Karpas-422 (cell line): ENCODE measurements at regions not wholly inside any gene's neighbourhood (a gene's known extent, or its start where the extent isn't known, plus 50 kb on each side); places are given as distances from the start of the nearest gene placed in this dataset.

Experiments used
- DNase-seq: peaks from one replicate; pipeline ENCODE4 v3.0.0-alpha.2; 2015
- H2AFZ ChIP-seq: fragments of 200-600 bp; sonication (generic); 2 replicates; pipeline ENCODE4 v1.6.1; 2014; ENCODE audit warnings: antibody characterized with exemption, low read length, mixed read lengths
- H3K27ac ChIP-seq: fragments of 200-600 bp; sonication (generic); 2 replicates; pipeline ENCODE4 v1.5.1; 2014; ENCODE audit warnings: mild to moderate bottlenecking, low read length, moderate library complexity
- H3K27me3 ChIP-seq: fragments of 200-600 bp; sonication (generic); 2 replicates; pipeline ENCODE4 v1.6.1; 2014; ENCODE audit warnings: low read length, mixed read lengths
- H3K36me3 ChIP-seq: fragments of 200-600 bp; sonication (generic); 2 replicates; pipeline ENCODE4 v1.6.1; 2014; ENCODE audit warnings: low read length, mixed read lengths; ENCODE audit not compliant: insufficient read depth
- H3K4me1 ChIP-seq: fragments of 200-600 bp; sonication (generic); 2 replicates; pipeline ENCODE4 v1.6.1; 2014; ENCODE audit warnings: mild to moderate bottlenecking, low read length, mixed read lengths
- H3K4me2 ChIP-seq: fragments of 200-600 bp; sonication (generic); 2 replicates; pipeline ENCODE4 v1.6.1; 2014; ENCODE audit warnings: low read length, low read depth, mild to moderate bottlenecking; ENCODE audit not compliant: poor library complexity, severe bottlenecking
- H3K4me3 ChIP-seq: fragments of 200-600 bp; sonication (generic); 2 replicates; pipeline ENCODE4 v1.5.1; 2014; ENCODE audit warnings: mild to moderate bottlenecking, antibody characterized with exemption, low read length, mixed read lengths
- H3K79me2 ChIP-seq: fragments of 200-600 bp; sonication (generic); 2 replicates; pipeline ENCODE4 v1.6.1; 2014; ENCODE audit warnings: mild to moderate bottlenecking, low read length, mixed read lengths
- H3K9ac ChIP-seq: fragments of 200-600 bp; sonication (generic); 2 replicates; pipeline ENCODE4 v1.6.0; 2014; ENCODE audit warnings: low read length
- H3K9me2 ChIP-seq: fragments of 200-600 bp; sonication (generic), shearing (Covaris generic); replicated peaks from 2 replicates; pipeline ENCODE4 v1.6.0; 2014; ENCODE audit warnings: mild to moderate bottlenecking, low read length, moderate library complexity; ENCODE audit not compliant: insufficient read depth
- H3K9me3 ChIP-seq: fragments of 300-700, 200-600 bp; sonication (generic); 2 replicates; pipeline ENCODE4 v1.6.1; 2014; ENCODE audit warnings: low read length, mixed read lengths
- H4K20me1 ChIP-seq: fragments of 200-600 bp; sonication (generic); 2 replicates; pipeline ENCODE4 v1.6.1; 2014; ENCODE audit warnings: mild to moderate bottlenecking, antibody characterized with exemption, low read length, low read depth; ENCODE audit not compliant: insufficient read depth

DNA sequence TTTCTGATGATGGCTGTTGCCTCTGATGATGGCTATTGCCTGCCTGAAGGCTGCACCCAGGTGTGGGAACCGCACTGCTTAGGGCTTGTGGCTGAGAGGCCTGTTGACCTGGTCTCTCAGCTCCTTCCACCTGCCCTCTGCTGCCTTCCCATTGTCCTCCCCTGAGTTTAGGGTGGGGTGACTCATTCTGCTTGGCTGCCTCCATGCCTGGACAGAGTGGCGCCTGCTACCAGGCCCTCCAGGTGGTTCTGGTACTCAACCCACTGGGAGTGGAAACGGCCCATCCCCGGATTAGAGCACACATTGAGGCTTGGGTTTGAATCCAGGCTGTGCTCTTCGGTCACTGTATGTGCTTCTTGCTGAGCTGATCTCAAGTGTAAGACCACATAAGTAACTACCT lies 120.6 kb downstream of the SEM1 start:
- no peak overlapping the region for H3K4me2 ChIP-seq
- H3K9ac ChIP-seq, result no peak overlapping the region
- H3K9me2 ChIP-seq, result no peaks in the 10 kb centered on the region
- no peaks in the 10 kb centered on the region for H3K36me3 ChIP-seq
- H3K4me3 ChIP-seq, result no peak overlapping the region
- H3K27ac ChIP-seq, result no peak overlapping the region
- no peak overlapping the region for H2AFZ ChIP-seq
- H3K4me1 ChIP-seq, result no peaks in the 10 kb centered on the region
- no peak for DNase-seq
- H4K20me1 ChIP-seq, result no peaks in the 10 kb centered on the region
- no peaks in the 10 kb centered on the region for H3K9me3 ChIP-seq
- no peaks in the 10 kb centered on the region for H3K79me2 ChIP-seq
- H3K27me3 ChIP-seq, result no peaks in the 10 kb centered on the region; the same call in 1 of the 2 replicates

GRCh38 chr7:96579119-96579518 lies 130.5 kb downstream of the SEM1 start:
- Histone ChIP-seq H3K9ac (no peak overlapping the region), H3K4me3 (no peak overlapping the region), H3K79me2 (no peaks in the 10 kb centered on the region), H3K4me2 (no peak overlapping the region), H3K36me3 (no peaks in the 10 kb centered on the region), H3K4me1 (no peaks in the 10 kb centered on the region), H3K27ac (no peak overlapping the region), H3K9me2 (no peaks in the 10 kb centered on the region), H3K9me3 (no peaks in the 10 kb centered on the region), H2AFZ (no peak overlapping the region), H3K27me3 (no peaks in the 10 kb centered on the region), H4K20me1 (no peaks in the 10 kb centered on the region)
- no peak for DNase-seq

DNA sequence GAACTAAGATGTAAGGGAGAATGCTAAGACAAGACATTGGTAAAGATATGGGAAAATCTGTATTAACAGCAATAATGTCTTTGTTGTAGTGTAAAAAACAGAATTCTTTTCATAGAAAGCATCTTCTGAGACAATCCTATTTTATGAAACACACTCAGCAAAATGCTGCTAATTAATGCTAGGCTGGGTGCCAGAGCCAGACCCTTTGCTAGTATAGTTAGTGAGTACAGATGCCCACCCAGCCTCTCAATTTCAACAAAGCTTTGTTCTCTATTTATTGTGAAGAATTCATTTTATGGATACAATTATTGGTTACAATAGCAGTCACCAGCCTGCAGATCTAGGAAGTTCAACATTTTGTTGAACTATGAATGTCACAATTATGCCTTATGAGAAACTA lies 131.0 kb downstream of the SEM1 start:
- no peak overlapping the region for H3K4me2 ChIP-seq
- no peak for DNase-seq

GRCh38 chr7:96563409-96563808 lies 146.2 kb downstream of the SEM1 start:
- Histone ChIP-seq H3K9me3 (no peaks in the 10 kb centered on the region), H3K36me3 (no peaks in the 10 kb centered on the region), H3K27me3 (no peaks in the 10 kb centered on the region), H3K4me3 (no peak overlapping the region), H3K27ac (no peak overlapping the region), H2AFZ (no peak overlapping the region), H3K9ac (no peak overlapping the region), H4K20me1 (no peaks in the 10 kb centered on the region), H3K4me1 (no peaks in the 10 kb centered on the region), H3K9me2 (no peaks in the 10 kb centered on the region), H3K79me2 (no peaks in the 10 kb centered on the region), H3K4me2 (no peak overlapping the region)
- DNase-seq, result no peak

More for the DNA sequence above, 131.0 kb downstream of the SEM1 start:
- H3K36me3 ChIP-seq, result no peaks in the 10 kb centered on the region
- no peaks in the 10 kb centered on the region for H3K9me3 ChIP-seq
- no peak overlapping the region for H3K27ac ChIP-seq
- no peak overlapping the region for H3K9ac ChIP-seq
- H3K9me2 ChIP-seq, result no peaks in the 10 kb centered on the region
- H2AFZ ChIP-seq, result no peak overlapping the region
- H4K20me1 ChIP-seq, result no peaks in the 10 kb centered on the region
- no peak overlapping the region for H3K4me3 ChIP-seq
- H3K27me3 ChIP-seq, result no peaks in the 10 kb centered on the region
- H3K79me2 ChIP-seq, result no peaks in the 10 kb centered on the region
- H3K4me1 ChIP-seq, result no peaks in the 10 kb centered on the region

- no peak for DNase-seq
- no peak overlapping the region for H3K4me2 ChIP-seq
- H3K27me3 ChIP-seq, result no peaks in the 10 kb centered on the region
- H3K9me3 ChIP-seq, result no peaks in the 10 kb centered on the region
- no peaks in the 10 kb centered on the region for H3K79me2 ChIP-seq
- H3K36me3 ChIP-seq, result no peaks in the 10 kb centered on the region
- H2AFZ ChIP-seq, result no peak overlapping the region
- no peaks in the 10 kb centered on the region for H4K20me1 ChIP-seq
- no peaks in the 10 kb centered on the region for H3K9me2 ChIP-seq
- no peaks in the 10 kb centered on the region for H3K4me1 ChIP-seq
- no peak overlapping the region for H3K27ac ChIP-seq
- H3K9ac ChIP-seq, result no peak overlapping the region
- H3K4me3 ChIP-seq, result no peak overlapping the region
These were observed 146.7 kb downstream of the SEM1 start for GRCh38 chr7:96562966-96563365.

DNA sequence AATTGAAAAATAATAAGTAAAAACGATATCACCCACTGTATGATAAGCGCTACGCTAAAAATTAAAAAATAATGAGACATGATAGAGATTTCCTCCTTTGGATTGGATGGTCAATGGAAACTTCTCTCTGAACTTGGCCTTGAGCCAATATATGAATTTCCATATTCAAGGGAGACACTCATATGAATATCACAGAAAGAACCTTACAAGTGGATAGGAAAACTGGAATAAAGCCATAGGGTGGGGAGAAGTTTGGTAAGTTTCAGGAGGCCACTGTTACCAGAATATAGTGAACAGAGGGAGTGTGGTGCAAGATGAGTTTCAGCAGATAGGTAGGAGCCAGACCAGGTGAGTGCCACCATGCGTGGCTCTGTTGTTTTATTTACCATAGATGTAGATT lies 147.2 kb downstream of the SEM1 start:
- H2AFZ ChIP-seq, result no peak overlapping the region
- H3K4me1 ChIP-seq, result no peaks in the 10 kb centered on the region
- DNase-seq, result no peak
- no peak overlapping the region for H3K9ac ChIP-seq
- H3K9me2 ChIP-seq, result no peaks in the 10 kb centered on the region
- no peak overlapping the region for H3K27ac ChIP-seq
- H4K20me1 ChIP-seq, result no peaks in the 10 kb centered on the region
- H3K4me3 ChIP-seq, result no peak overlapping the region
- H3K9me3 ChIP-seq, result no peaks in the 10 kb centered on the region
- no peak overlapping the region for H3K4me2 ChIP-seq
- no peaks in the 10 kb centered on the region for H3K36me3 ChIP-seq
- no peaks in the 10 kb centered on the region for H3K27me3 ChIP-seq
- no peaks in the 10 kb centered on the region for H3K79me2 ChIP-seq

DNA sequence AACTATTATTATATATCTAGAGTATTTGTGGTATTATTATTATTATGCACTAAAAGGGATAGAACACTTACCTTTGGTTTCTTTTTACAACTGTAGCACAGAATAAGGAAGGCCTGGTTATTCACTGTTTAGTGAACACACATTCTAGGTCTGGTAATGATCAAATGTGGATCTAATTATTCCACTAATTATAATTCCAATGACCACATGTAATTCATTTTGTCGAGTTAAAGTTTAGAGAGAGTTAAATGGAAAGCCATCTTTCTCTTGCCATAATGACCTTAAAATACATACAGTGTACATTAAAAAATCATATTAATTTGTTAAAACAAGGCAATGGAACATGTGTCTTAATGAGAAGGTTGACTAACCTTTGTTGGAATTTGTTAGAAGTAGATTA lies 147.8 kb downstream of the SEM1 start:
- no peaks in the 10 kb centered on the region for H3K4me1 ChIP-seq
- no peak for DNase-seq

DNA sequence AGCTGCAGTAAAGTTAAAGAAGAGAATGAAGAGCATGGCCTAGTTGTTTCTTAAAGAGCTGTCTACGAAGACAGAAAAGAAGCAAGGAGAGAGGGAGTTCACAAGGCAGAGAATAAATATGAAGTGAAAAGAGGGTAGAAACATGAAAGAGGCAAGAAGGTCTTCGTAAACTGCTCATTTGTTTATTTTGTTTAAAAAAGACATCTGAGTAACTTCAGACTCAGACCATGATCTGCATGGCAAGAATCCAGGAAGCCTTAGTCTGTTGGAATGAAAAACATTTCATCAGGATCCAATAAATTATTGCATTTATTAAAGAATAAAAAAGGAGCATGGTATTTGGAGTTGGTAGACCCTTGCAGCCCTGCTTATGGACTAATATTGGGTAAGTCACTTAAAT lies 151.1 kb downstream of the SEM1 start:
- Histone ChIP-seq H3K9me3 (no peaks in the 10 kb centered on the region), H4K20me1 (no peaks in the 10 kb centered on the region), H3K27ac (no peak overlapping the region), H3K4me1 (no peaks in the 10 kb centered on the region), H3K9ac (no peak overlapping the region), H3K36me3 (no peaks in the 10 kb centered on the region), H2AFZ (no peak overlapping the region), H3K4me2 (no peak overlapping the region), H3K4me3 (no peak overlapping the region), H3K9me2 (no peaks in the 10 kb centered on the region), H3K27me3 (no peaks in the 10 kb centered on the region), H3K79me2 (no peaks in the 10 kb centered on the region)
- DNase-seq, result no peak

More for the DNA sequence above, 147.8 kb downstream of the SEM1 start:
- Histone ChIP-seq H3K9me3 (no peaks in the 10 kb centered on the region), H3K4me2 (no peak overlapping the region), H3K9ac (no peak overlapping the region), H4K20me1 (no peaks in the 10 kb centered on the region), H3K79me2 (no peaks in the 10 kb centered on the region), H3K36me3 (no peaks in the 10 kb centered on the region), H3K27ac (no peak overlapping the region), H3K9me2 (no peaks in the 10 kb centered on the region), H3K4me3 (no peak overlapping the region), H2AFZ (no peak overlapping the region), H3K27me3 (no peaks in the 10 kb centered on the region)

DNA sequence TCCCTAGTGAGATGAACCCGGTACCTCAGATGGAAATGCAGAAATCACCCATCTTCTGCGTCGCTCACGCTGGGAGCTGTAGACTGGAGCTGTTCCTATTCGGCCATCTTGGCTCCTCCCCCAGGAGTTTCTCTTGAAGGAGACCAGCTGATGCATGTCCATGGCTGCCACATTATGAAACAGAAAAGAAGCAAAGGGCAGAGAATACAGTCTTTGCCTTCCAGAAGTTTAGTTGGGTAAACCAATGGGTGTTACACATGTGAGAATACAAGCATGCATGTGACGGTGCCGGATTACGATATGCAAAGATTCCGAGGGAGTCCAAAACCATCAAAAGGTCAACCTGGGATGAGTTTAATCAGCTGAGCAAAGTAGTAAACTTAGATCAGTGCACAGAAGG lies 151.6 kb downstream of the SEM1 start:
- H3K4me2 ChIP-seq, result no peak overlapping the region

More for the DNA sequence above, 151.6 kb downstream of the SEM1 start:
- Histone ChIP-seq H3K36me3 (no peaks in the 10 kb centered on the region), H3K27me3 (no peaks in the 10 kb centered on the region), H2AFZ (no peak overlapping the region), H4K20me1 (no peaks in the 10 kb centered on the region), H3K4me3 (no peak overlapping the region), H3K27ac (no peak overlapping the region), H3K9me3 (no peaks in the 10 kb centered on the region), H3K79me2 (no peaks in the 10 kb centered on the region), H3K4me1 (no peaks in the 10 kb centered on the region), H3K9me2 (no peaks in the 10 kb centered on the region), H3K9ac (no peak overlapping the region)
- DNase-seq, result no peak
